Caco-2 (cell line): ENCODE measurements at regions not wholly inside any gene's neighbourhood (a gene's known extent, or its start where the extent isn't known, plus 50 kb on each side); places are given as distances from the start of the nearest gene placed in this dataset.

Source experiments
- BruUV-seq: library from RNA; stranded (reverse); fragments of 400-500 nt; replicated peaks from 2 replicates; lab custom pipeline; 2021; lab: Mats Ljungman, UMichigan
- CTCF ChIA-PET: fragments of 300-600 bp; sonication (Branson Sonifier 250); formaldehyde crosslinking; loops from one replicate; lab custom pipeline; 2022; ENCODE audit warnings: antibody characterized with exemption; lab: Charles Lee
- POLR2A ChIA-PET: fragments of 300-600 bp; sonication (Branson Sonifier 250); formaldehyde crosslinking; loops from one replicate; lab custom pipeline; 2022; ENCODE audit warnings: antibody characterized with exemption; lab: Charles Lee
- DNase-seq, 2 experiments: peaks; one replicate each; pipeline versions ENCODE4 v3.0.0 to v3.0.0-alpha.2; 2020 to 2022
- H3K27me3 ChIP-seq: replicated peaks from 2 replicates; pipeline ENCODE4 v1.6.0; 2011; ENCODE audit warnings: low read length; ENCODE audit not compliant: control insufficient read depth, insufficient read depth
- H3K36me3 ChIP-seq: 2 replicates; pipeline ENCODE4 v1.5.1; 2011; ENCODE audit warnings: low read length; ENCODE audit not compliant: control insufficient read depth, insufficient read depth
- H3K4me1 ChIP-seq: fragments of 250-450 bp; sonication (Bioruptor Pico); 2 replicates; pipeline ENCODE4 v1.5.1; 2020; ENCODE audit warnings: mild to moderate bottlenecking
- H3K4me3 ChIP-seq: 2 replicates; pipeline ENCODE4 v1.5.1; 2011; ENCODE audit warnings: low read depth, mild to moderate bottlenecking, control low read depth, low read length
- H3K9me3 ChIP-seq: fragments of 250-450 bp; sonication (Bioruptor Pico); 2 replicates; pipeline ENCODE4 v1.5.1; 2020; ENCODE audit warnings: mild to moderate bottlenecking, moderate library complexity
- H3K27ac Mint-ChIP-seq: one replicate; pipeline ENCODE4 v1.8.0; 2022; ENCODE audit warnings: mixed read lengths; ENCODE audit not compliant: unreplicated experiment
- H3K27me3 Mint-ChIP-seq: one replicate; pipeline ENCODE4 v1.8.0; 2022; ENCODE audit warnings: mixed read lengths; ENCODE audit not compliant: insufficient read depth, unreplicated experiment
- H3K36me3 Mint-ChIP-seq: one replicate; pipeline ENCODE4 v1.8.0; 2022; ENCODE audit warnings: mild to moderate bottlenecking, mixed read lengths; ENCODE audit not compliant: insufficient read depth, unreplicated experiment
- H3K4me1 Mint-ChIP-seq: one replicate; pipeline ENCODE4 v1.8.0; 2022; ENCODE audit warnings: low read depth, mixed read lengths; ENCODE audit not compliant: unreplicated experiment
- H3K4me3 Mint-ChIP-seq: one replicate; pipeline ENCODE4 v1.8.0; 2022; ENCODE audit warnings: mild to moderate bottlenecking, moderate library complexity, mixed read lengths; ENCODE audit not compliant: unreplicated experiment
- H3K9me3 Mint-ChIP-seq: one replicate; pipeline ENCODE4 v1.8.0; 2022; ENCODE audit warnings: mixed read lengths; ENCODE audit not compliant: unreplicated experiment
- intact Hi-C: fragments of 100-400 bp; cut with micrococcal nuclease; formaldehyde crosslinking; loops from one replicate; pipeline ENCODE4 v1.10.0; 2022; ENCODE audit not compliant: unreplicated experiment
- TF ChIP-seq, protein P1 (sequence below), 2 experiments: fragments of 200-600 bp in 1 of 2; IDR thresholded peaks; 1 replicate in 1 of 2; 2 replicates in 1 of 2; pipeline versions ENCODE4 v1.5.1 to v1.8.0; 2011 to 2022; ENCODE audit warnings: antibody characterized with exemption in 1 of 2, control low read depth in 1 of 2, inconsistent platforms in 1 of 2, low read depth in 1 of 2, low read length in 1 of 2, mild to moderate bottlenecking in 1 of 2, moderate library complexity in 1 of 2; ENCODE audit not compliant: insufficient read depth in 1 of 2, severe bottlenecking in 1 of 2, unreplicated experiment in 1 of 2

DNA sequence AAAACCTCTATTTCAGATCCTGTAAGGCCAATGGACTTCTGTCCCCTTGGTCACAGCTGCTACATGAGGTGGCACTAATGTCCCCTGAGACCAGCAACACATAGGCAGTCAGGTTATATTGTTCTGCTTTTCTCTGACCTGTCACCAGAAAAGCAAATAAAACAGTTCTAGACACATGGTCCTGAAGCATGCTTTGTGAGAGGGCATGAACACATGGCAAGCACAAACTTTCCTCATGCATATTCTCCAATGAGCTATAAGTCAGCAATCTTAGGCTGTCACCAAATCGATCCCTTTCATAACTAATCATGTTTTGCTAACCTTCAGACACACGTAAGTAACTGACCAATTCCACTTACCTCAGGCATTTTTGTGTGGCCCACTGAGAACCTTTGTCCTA lies 225.4 kb upstream of the ZC3H12C start:
- no peaks in the 10 kb centered on the region for H3K4me1 Mint-ChIP-seq
- intact Hi-C loops = no loop called here
- BruUV-seq = no TSS peak
- no peak overlapping the region for H3K27ac Mint-ChIP-seq
- no peaks in the 10 kb centered on the region for H3K36me3 Mint-ChIP-seq
- peaks cover 20% of the 10 kb centered on the region for H3K27me3 Mint-ChIP-seq
- Histone ChIP-seq H3K36me3 (no peaks in the 10 kb centered on the region), H3K4me1 (no peaks in the 10 kb centered on the region), H3K9me3 (peaks cover 3% of the 10 kb centered on the region; the same call in 1 of the 2 replicates), H3K27me3 (no peaks in the 10 kb centered on the region; the same call in 1 of the 2 replicates), H3K4me3 (no peak overlapping the region)
- ChIA-PET POLR2A (no interaction called here), CTCF (no interaction called here)
- no peaks in the 10 kb centered on the region for H3K9me3 Mint-ChIP-seq
- TF ChIP-seq, protein P1, sequence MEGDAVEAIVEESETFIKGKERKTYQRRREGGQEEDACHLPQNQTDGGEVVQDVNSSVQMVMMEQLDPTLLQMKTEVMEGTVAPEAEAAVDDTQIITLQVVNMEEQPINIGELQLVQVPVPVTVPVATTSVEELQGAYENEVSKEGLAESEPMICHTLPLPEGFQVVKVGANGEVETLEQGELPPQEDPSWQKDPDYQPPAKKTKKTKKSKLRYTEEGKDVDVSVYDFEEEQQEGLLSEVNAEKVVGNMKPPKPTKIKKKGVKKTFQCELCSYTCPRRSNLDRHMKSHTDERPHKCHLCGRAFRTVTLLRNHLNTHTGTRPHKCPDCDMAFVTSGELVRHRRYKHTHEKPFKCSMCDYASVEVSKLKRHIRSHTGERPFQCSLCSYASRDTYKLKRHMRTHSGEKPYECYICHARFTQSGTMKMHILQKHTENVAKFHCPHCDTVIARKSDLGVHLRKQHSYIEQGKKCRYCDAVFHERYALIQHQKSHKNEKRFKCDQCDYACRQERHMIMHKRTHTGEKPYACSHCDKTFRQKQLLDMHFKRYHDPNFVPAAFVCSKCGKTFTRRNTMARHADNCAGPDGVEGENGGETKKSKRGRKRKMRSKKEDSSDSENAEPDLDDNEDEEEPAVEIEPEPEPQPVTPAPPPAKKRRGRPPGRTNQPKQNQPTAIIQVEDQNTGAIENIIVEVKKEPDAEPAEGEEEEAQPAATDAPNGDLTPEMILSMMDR (IDR thresholded peaks at IDR 0.05; ENCODE audit: insufficient read depth in 1 of 2, low read depth in 1 of 2, low read length in 1 of 2, severe bottlenecking in 1 of 2, unreplicated experiment in 1 of 2) = no peak
- DNase-seq = no peak
- H3K4me3 Mint-ChIP-seq = no peak overlapping the region

GRCh38 chr11:109869536-109869935 lies 223.7 kb upstream of the ZC3H12C start:
- Histone ChIP-seq H3K4me1 (no peaks in the 10 kb centered on the region), H3K27me3 (no peaks in the 10 kb centered on the region; the same call in 1 of the 2 replicates), H3K36me3 (no peaks in the 10 kb centered on the region), H3K9me3 (peaks cover 3% of the 10 kb centered on the region; the same call in 1 of the 2 replicates), H3K4me3 (no peak overlapping the region)
- no peak for DNase-seq
- BruUV-seq = no TSS peak
- peaks cover 20% of the 10 kb centered on the region for H3K27me3 Mint-ChIP-seq
- no peaks in the 10 kb centered on the region for H3K4me1 Mint-ChIP-seq
- ChIA-PET POLR2A (no interaction called here), CTCF (no interaction called here)
- H3K9me3 Mint-ChIP-seq = no peaks in the 10 kb centered on the region
- no peak overlapping the region for H3K27ac Mint-ChIP-seq
- no peaks in the 10 kb centered on the region for H3K36me3 Mint-ChIP-seq
- intact Hi-C loops = no loop called here
- TF ChIP-seq, protein P1 (IDR thresholded peaks at IDR 0.05; ENCODE audit: insufficient read depth in 1 of 2, low read depth in 1 of 2, low read length in 1 of 2, severe bottlenecking in 1 of 2, unreplicated experiment in 1 of 2) = no peak
- no peak overlapping the region for H3K4me3 Mint-ChIP-seq

DNA sequence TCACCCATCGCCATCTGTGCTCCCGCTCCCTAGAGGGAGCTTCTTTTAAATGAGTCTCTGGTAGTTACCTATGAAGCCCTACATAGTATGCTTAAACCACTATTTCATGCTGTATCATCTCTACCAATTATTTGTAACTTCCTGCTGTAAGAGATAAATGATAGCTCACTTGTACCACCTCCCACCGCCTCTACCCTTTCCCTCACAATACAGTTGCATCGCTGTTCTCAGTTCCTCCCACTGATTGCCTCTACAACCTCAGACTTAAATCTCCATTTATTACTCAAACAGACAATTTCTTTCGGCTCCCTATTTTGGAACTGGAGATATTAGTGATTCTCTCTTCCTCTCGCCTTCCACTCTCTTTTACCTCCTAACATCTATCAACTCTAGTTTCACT lies 222.9 kb upstream of the ZC3H12C start:
- Mint-ChIP-seq H3K4me3 (no peak overlapping the region), H3K9me3 (no peaks in the 10 kb centered on the region), H3K27ac (no peak overlapping the region), H3K27me3 (peaks cover 20% of the 10 kb centered on the region), H3K4me1 (no peaks in the 10 kb centered on the region), H3K36me3 (no peaks in the 10 kb centered on the region)
- no TSS peak for BruUV-seq
- TF ChIP-seq, protein P1 (IDR thresholded peaks at IDR 0.05; ENCODE audit: insufficient read depth in 1 of 2, low read depth in 1 of 2, low read length in 1 of 2, severe bottlenecking in 1 of 2, unreplicated experiment in 1 of 2) = no peak
- intact Hi-C loops = no loop called here
- peaks cover 3% of the 10 kb centered on the region; the same call in 1 of the 2 replicates for H3K9me3 ChIP-seq
- ChIA-PET POLR2A (no interaction called here), CTCF (no interaction called here)
- no peaks in the 10 kb centered on the region for H3K36me3 ChIP-seq
- no peaks in the 10 kb centered on the region; the same call in 1 of the 2 replicates for H3K27me3 ChIP-seq
- no peak overlapping the region for H3K4me3 ChIP-seq
- DNase-seq = no peak
- no peaks in the 10 kb centered on the region for H3K4me1 ChIP-seq
